Cardiac fibroblast (primary cell): ENCODE measurements at regions not wholly inside any gene's neighbourhood (a gene's known extent, or its start where the extent isn't known, plus 50 kb on each side); places are given as distances from the start of the nearest gene placed in this dataset.

Experiments used
- DNase-seq, 2 donors: peaks; one replicate each; pipeline versions ENCODE4 v3.0.0 to v3.0.0-alpha.2; 2010; ENCODE audit warnings: low read depth in 2 of 2
- H3K4me3 ChIP-seq, 2 donors: replicated peaks in 1 of 2; 1 replicate in 1 of 2; 2 replicates in 1 of 2; pipeline ENCODE4 v1.5.1; 2011; ENCODE audit warnings: low read depth in 2 of 2, low read length in 2 of 2, mild to moderate bottlenecking in 2 of 2, moderate library complexity in 1 of 2
- TF ChIP-seq, protein P1 (sequence below): IDR thresholded peaks from one replicate; pipeline ENCODE4 v1.5.1; 2011; ENCODE audit warnings: low read depth, mild to moderate bottlenecking, low read length, inconsistent platforms

DNA sequence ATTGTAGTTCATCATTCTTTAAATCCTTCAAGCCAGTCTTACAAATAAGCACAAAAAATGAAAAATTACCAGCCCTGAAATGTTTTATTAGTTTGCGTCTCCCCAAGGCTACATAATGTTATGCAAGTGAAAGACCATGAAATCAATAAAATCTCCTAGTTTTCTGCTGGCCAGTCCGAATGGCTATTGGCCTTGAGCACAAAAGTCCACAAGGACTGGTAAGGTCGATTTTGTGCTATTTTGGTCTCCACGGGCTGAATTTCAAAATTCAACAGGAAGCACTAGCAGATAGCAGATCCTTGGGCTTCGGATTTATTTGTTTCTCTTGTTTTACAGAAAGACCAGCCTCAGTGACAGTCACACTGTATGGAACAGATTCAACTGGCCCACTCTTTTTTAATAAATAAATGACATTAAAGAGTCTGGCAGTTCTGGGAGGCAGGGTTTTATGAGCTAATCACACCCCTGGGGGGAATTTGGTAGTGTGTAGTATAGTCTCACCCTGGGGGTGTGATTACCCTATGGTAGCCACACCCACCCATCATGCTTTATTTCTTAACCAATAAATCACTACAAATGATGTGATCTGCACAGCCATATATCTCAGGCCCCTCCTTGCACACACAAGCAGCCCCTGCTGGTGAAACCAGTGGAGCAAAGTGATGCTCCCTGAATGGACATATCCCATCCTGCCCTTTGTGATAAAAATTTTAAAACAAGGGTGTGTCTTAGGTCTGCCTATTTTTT lies 51.1 kb upstream of the TMEM33 start:
- no peak overlapping the region for H3K4me3 ChIP-seq
- DNase-seq: no peak
- TF ChIP-seq, protein P1, sequence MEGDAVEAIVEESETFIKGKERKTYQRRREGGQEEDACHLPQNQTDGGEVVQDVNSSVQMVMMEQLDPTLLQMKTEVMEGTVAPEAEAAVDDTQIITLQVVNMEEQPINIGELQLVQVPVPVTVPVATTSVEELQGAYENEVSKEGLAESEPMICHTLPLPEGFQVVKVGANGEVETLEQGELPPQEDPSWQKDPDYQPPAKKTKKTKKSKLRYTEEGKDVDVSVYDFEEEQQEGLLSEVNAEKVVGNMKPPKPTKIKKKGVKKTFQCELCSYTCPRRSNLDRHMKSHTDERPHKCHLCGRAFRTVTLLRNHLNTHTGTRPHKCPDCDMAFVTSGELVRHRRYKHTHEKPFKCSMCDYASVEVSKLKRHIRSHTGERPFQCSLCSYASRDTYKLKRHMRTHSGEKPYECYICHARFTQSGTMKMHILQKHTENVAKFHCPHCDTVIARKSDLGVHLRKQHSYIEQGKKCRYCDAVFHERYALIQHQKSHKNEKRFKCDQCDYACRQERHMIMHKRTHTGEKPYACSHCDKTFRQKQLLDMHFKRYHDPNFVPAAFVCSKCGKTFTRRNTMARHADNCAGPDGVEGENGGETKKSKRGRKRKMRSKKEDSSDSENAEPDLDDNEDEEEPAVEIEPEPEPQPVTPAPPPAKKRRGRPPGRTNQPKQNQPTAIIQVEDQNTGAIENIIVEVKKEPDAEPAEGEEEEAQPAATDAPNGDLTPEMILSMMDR: no peak

DNA sequence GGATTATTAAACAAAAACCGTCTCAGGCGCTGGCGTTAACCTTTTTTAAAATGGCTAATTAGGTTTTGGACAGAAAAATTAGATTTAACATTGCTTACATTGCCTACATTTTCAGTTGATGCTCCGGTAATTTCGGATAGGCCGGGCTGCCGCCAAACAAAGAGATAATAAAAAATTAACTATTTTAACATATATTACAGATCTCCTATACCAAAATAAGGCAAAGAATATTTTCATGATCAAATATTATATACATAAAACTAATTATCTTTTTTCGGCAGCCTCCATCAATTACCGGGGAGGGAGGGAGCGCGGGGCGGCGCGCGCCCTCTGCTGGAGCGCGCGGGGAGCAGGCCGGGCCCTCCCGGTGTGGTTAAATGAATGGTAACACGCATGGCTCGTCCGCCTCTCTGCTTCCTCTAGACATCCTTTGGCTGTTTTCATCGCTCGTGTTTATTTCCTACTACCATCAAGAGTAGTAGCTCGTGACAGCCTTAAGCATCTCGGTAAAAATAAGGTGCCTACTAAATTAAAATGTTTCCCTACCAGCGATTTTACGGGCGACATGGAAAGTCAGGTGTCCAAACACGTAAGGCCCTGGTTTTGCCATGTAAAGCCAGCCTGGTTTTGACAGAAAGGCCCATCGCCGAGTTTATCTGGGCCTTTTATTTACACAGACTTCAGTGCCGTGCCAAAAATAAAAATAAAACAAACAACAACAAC lies 52.4 kb upstream of the TMEM33 start:
- TF ChIP-seq, protein P1: peak; percentile 67
- no peak overlapping the region for H3K4me3 ChIP-seq
- peak; percentile 45 for DNase-seq

DNA sequence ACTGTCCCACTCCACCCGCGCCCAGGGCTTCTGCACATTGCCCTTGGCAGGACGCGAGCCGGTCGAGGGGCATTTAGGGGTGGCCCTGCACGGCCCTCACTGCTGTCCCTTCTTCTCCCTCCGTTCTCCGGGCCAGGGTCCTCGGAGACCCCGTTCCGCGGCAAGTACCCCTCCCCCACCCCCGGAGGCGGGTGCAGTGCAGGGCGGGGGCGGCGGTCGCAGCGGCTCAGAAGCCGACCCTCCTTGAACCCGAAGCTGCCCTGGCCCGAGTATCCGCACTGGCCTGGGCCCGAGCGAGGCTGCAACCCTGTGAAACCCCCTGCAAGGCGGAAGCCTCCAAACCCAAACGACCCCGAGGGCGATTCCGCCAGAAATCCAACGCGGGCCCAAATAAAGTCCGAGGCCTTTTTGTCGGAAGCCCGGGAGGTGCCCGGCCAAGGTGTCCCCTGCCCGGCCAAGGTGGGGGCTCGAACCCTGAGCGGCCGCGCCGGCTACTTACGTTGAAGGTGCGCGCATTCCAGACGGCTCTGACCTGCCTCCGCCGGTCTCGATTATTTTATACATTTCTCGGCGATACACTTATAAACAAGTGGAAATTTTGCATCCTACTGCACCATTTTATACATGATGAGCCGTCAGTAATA lies 53.1 kb upstream of the TMEM33 start:
- TF ChIP-seq, protein P1: no peak
- H3K4me3 ChIP-seq: peak overlapping the region in 1 of 2 donors; percentile 17
- DNase-seq: no peak

DNA sequence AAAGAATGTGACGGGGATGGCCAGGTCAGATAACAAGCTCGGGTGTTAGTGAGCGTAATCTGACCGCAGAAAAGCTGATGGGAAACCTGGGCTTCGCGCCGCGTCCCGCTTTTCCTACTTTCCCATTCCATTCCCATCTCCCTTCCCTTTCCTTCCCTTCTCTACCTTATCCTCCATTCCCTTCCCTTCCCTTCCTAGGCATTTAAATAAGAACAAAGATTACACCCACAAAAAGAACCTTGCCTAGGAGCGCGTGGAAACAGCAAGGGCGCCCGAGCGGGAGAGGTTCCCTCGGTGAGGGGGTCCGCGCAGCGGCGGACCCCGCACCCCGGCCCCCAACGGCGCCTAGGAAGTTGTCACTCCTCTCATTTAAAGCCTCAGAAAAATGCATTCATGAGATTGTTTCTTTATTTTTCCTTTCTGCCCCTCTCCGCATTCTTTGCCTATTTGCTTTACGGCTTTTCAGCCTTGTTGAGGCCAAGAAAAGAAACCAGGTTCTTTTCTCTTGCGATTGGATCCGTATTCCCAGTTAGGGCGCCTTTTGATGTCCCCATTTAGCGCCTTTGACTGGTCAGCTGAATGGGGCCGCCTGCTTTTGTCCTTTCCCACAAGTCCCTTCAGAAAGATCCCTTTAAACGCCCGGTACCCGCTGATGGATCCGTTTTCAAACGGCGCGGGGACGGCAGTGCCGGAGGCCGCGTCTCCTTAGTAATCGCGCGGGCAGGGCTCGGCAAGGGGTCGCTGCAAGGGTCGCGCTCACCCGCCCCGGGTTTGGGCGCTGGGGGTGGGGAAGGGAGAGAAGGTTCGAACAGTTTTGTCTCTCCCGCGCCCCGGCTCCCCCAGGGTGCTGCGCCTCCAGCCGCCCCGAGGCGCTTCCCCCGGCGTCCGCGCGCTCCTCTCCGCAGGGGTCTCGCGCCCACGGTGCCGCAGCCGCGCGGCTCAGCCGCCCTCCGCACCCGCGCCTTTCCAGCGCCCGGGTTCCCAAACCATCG lies 54.1 kb upstream of the TMEM33 start:
- TF ChIP-seq, protein P1: no peak
- peak; percentile 6 to 11 for DNase-seq
- H3K4me3 ChIP-seq: peak overlapping the region in 1 of 2 donors; percentile 12

DNA sequence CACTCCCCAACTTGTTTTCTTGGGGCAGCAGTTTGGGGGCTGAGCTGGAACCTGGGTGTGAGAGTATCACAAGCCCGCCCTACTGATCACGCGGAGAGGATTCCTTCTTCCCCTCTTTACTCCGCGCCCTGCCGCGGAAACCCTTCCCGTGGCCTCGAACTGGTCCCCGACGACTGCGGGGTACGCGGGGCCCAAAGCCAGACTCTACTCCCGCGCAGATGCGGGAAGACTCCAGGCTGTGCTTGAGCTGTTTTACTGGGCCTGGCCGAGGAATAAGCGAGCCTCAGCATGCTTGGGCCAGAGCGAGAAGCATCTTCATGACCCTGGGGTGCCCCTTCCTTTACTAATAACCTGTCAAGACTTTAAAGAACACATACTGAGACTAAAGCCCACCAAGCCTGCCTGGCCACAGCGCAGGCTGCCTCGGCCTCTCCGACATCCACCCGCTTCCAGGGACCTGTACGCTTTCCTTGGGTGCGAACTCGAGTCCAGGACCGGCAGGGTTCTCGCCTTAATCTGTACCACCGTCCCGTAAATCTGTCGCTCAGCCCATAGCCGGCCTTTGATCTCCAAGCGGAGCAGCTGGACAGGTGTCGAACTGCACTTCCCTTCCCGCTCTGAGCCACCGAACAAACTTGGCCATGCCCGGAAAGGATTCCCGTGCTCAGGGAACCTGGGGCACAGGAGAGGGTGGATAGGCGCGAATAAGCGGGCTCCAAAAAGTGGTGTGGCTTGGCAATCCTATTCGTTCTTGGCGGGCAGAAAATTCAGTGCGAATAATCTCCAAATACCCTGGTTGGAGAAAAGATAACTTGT lies 55.0 kb upstream of the TMEM33 start:
- H3K4me3 ChIP-seq: no peak overlapping the region
- no peak for DNase-seq
- TF ChIP-seq, protein P1: no peak
